GM06990 (cell line): ENCODE measurements at regions not wholly inside any gene's neighbourhood (a gene's known extent, or its start where the extent isn't known, plus 50 kb on each side); places are given as distances from the start of the nearest gene placed in this dataset.
A peak's percentile ranks its signal among the peaks of the same experiment; 100 is the strongest.

Experiments
- DNase-seq: peaks from one replicate; pipeline ENCODE4 v3.0.0-alpha.2; 2011; ENCODE audit not compliant: insufficient read length; ENCODE audit errors: extremely low read depth
- H3K27me3 ChIP-seq: replicated peaks from 2 replicates; pipeline ENCODE4 v1.6.0; 2011; ENCODE audit warnings: low read length; ENCODE audit not compliant: control insufficient read depth, insufficient read depth
- H3K36me3 ChIP-seq: 2 replicates; pipeline ENCODE4 v1.5.1; 2011; ENCODE audit warnings: low read length; ENCODE audit not compliant: control insufficient read depth, insufficient read depth
- H3K4me3 ChIP-seq: replicated peaks from 2 replicates; pipeline ENCODE4 v1.5.1; 2011; ENCODE audit warnings: low read depth, mild to moderate bottlenecking, control low read depth, low read length
- TF ChIP-seq, protein P1 (sequence below): IDR thresholded peaks from 2 replicates; pipeline ENCODE4 v1.5.1; 2011; ENCODE audit warnings: low read length, control low read depth, mild to moderate bottlenecking, inconsistent platforms; ENCODE audit not compliant: insufficient read depth, poor library complexity, severe bottlenecking

- Histone ChIP-seq H3K36me3 (no peaks in the 10 kb centered on the region), H3K4me3 (no peak overlapping the region), H3K27me3 (no peaks in the 10 kb centered on the region)
- no peak for DNase-seq
- TF ChIP-seq, protein P1, sequence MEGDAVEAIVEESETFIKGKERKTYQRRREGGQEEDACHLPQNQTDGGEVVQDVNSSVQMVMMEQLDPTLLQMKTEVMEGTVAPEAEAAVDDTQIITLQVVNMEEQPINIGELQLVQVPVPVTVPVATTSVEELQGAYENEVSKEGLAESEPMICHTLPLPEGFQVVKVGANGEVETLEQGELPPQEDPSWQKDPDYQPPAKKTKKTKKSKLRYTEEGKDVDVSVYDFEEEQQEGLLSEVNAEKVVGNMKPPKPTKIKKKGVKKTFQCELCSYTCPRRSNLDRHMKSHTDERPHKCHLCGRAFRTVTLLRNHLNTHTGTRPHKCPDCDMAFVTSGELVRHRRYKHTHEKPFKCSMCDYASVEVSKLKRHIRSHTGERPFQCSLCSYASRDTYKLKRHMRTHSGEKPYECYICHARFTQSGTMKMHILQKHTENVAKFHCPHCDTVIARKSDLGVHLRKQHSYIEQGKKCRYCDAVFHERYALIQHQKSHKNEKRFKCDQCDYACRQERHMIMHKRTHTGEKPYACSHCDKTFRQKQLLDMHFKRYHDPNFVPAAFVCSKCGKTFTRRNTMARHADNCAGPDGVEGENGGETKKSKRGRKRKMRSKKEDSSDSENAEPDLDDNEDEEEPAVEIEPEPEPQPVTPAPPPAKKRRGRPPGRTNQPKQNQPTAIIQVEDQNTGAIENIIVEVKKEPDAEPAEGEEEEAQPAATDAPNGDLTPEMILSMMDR, result no peak
Observed at GRCh38 chr7:7102906-7103305, 79.4 kb upstream of the C1GALT1 start.

- Histone ChIP-seq H3K4me3 (no peak overlapping the region), H3K27me3 (no peaks in the 10 kb centered on the region), H3K36me3 (no peaks in the 10 kb centered on the region)
- DNase-seq, result no peak
- TF ChIP-seq, protein P1, result peak; percentile 53
Observed at GRCh38 chr7:7103343-7104313, 78.7 kb upstream of the C1GALT1 start.

GRCh38 chr7:7104314-7104698, 78.0 kb upstream of the C1GALT1 start:
- no peak for DNase-seq
- H3K4me3 ChIP-seq, result no peak overlapping the region
- TF ChIP-seq, protein P1, result no peak
- H3K36me3 ChIP-seq, result no peaks in the 10 kb centered on the region
- H3K27me3 ChIP-seq, result no peaks in the 10 kb centered on the region

- Histone ChIP-seq H3K36me3 (no peaks in the 10 kb centered on the region), H3K27me3 (no peaks in the 10 kb centered on the region), H3K4me3 (no peak overlapping the region)
- TF ChIP-seq, protein P1, result no peak
- DNase-seq, result no peak
Observed at GRCh38 chr7:7104971-7105370, 77.4 kb upstream of the C1GALT1 start.

- Histone ChIP-seq H3K27me3 (no peaks in the 10 kb centered on the region), H3K36me3 (no peaks in the 10 kb centered on the region), H3K4me3 (no peak overlapping the region)
- TF ChIP-seq, protein P1, result no peak
- DNase-seq, result no peak
Observed at GRCh38 chr7:7105800-7106582, 76.4 kb upstream of the C1GALT1 start.
